ENCODE measurements at regions not wholly inside any gene's neighbourhood (a gene's known extent, or its start where the extent isn't known, plus 50 kb on each side); places are given as distances from the start of the nearest gene placed in this dataset.

- intact Hi-C loops (cut with DNase I) = no loop called here
- H3K4me1 ChIP-seq = no peaks in the 10 kb centered on the region
- no peak for DNase-seq (ENCODE audit: low spot score in 2 of 2)
Observed at GRCh38 chr5:89346573-89346972, 463.6 kb upstream of the MEF2C start.

GRCh38 chr5:89343666-89344065 lies 460.7 kb upstream of the MEF2C start:
- Histone ChIP-seq H3K27ac (no peak overlapping the region), H3K9me3 (no peaks in the 10 kb centered on the region), H3K4me3 (no peak overlapping the region), H3K27me3 (no peaks in the 10 kb centered on the region), H3K4me1 (no peaks in the 10 kb centered on the region), H3K36me3 (no peaks in the 10 kb centered on the region)
- DNase-seq (ENCODE audit: low spot score in 2 of 2) = no peak
- intact Hi-C loops (cut with DNase I) = no loop called here
- TF ChIP-seq CTCF (IDR thresholded peaks at IDR 0.05) = no peak

More at GRCh38 chr5:89346573-89346972, 463.6 kb upstream of the MEF2C start:
- Histone ChIP-seq H3K27ac (no peak overlapping the region), H3K4me3 (no peak overlapping the region), H3K27me3 (no peaks in the 10 kb centered on the region), H3K9me3 (no peaks in the 10 kb centered on the region), H3K36me3 (no peaks in the 10 kb centered on the region)
- TF ChIP-seq CTCF (IDR thresholded peaks at IDR 0.05) = no peak

GRCh38 chr5:89342106-89342876 lies 459.3 kb upstream of the MEF2C start:
- intact Hi-C loops (cut with DNase I) = no loop called here
- no peak overlapping the region for H3K27ac ChIP-seq
- H3K36me3 ChIP-seq = no peaks in the 10 kb centered on the region
- no peak overlapping the region for H3K4me3 ChIP-seq
- no peak for TF ChIP-seq CTCF (IDR thresholded peaks at IDR 0.05)
- no peak for DNase-seq (ENCODE audit: low spot score in 2 of 2)
- H3K9me3 ChIP-seq = no peaks in the 10 kb centered on the region
- H3K4me1 ChIP-seq = no peaks in the 10 kb centered on the region
- H3K27me3 ChIP-seq = no peaks in the 10 kb centered on the region

DNA sequence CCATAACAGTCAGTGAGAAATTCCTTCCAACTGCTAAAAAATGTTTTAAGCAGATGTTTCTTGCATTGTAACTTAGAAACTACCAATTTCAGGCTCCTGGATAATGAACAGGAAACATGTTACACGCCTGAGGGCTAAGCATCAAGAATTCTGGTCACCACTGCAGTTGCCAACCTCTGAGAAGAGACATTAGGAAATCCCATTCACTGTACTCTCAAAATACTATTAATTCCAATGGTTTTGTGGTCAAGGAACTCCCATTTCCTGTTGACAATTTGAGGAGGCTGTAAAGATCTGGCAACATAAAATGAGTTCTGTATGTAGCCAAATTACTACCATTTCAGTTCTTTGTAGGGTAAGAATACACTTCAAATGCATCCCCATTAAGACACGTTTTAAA lies 456.0 kb upstream of the MEF2C start:
- no peaks in the 10 kb centered on the region for H3K4me1 ChIP-seq
- H3K27ac ChIP-seq = no peak overlapping the region
- no peak overlapping the region for H3K4me3 ChIP-seq
- no peak for DNase-seq (ENCODE audit: low spot score in 2 of 2)
- no peaks in the 10 kb centered on the region for H3K36me3 ChIP-seq
- no peaks in the 10 kb centered on the region for H3K9me3 ChIP-seq
- no peaks in the 10 kb centered on the region for H3K27me3 ChIP-seq
- TF ChIP-seq CTCF (IDR thresholded peaks at IDR 0.05) = no peak
- intact Hi-C loops (cut with DNase I) = no loop called here

DNA sequence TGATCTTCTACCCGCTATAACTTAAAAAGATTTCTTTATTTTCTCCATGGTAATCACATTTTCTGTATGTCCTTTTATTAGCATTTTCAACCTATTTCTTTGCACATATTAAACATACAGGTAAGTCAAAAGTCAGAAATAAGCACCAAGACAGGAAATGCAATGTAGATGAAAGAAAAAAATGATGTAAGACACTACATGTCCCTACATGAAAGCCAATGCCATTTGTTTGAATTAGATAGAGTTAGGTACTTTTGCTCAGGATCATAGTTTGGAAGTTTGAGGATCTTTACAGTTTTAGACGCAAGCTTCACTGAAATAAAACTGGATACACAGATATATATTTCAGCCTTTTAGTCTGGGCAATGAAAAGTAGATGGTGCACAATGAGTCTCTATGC lies 453.1 kb upstream of the MEF2C start:
- Histone ChIP-seq H3K27me3 (no peaks in the 10 kb centered on the region), H3K4me3 (no peak overlapping the region), H3K9me3 (no peaks in the 10 kb centered on the region), H3K27ac (no peak overlapping the region), H3K36me3 (no peaks in the 10 kb centered on the region), H3K4me1 (no peaks in the 10 kb centered on the region)
- no peak for DNase-seq (ENCODE audit: low spot score in 2 of 2)
- intact Hi-C loops (cut with DNase I) = no loop called here
- no peak for TF ChIP-seq CTCF (IDR thresholded peaks at IDR 0.05)

GRCh38 chr5:89330140-89330539 lies 447.2 kb upstream of the MEF2C start:
- TF ChIP-seq CTCF (IDR thresholded peaks at IDR 0.05) = no peak
- no peaks in the 10 kb centered on the region for H3K27me3 ChIP-seq
- H3K4me1 ChIP-seq = no peaks in the 10 kb centered on the region
- intact Hi-C loops (cut with DNase I) = no loop called here
- H3K9me3 ChIP-seq = no peaks in the 10 kb centered on the region
- DNase-seq (ENCODE audit: low spot score in 2 of 2) = no peak
- H3K36me3 ChIP-seq = no peaks in the 10 kb centered on the region
- H3K27ac ChIP-seq = no peak overlapping the region
- H3K4me3 ChIP-seq = no peak overlapping the region
